GM19025 (cell line): ENCODE measurements at regions not wholly inside any gene's neighbourhood (a gene's known extent, or its start where the extent isn't known, plus 50 kb on each side); places are given as distances from the start of the nearest gene placed in this dataset.

Experiments used
- ATAC-seq: cut with Tn5 transposase; IDR thresholded peaks from one replicate; pipeline ENCODE4 v1.9.1; 2021; ENCODE audit warnings: mild to moderate bottlenecking, low read depth, moderate library complexity; ENCODE audit not compliant: unreplicated experiment

DNA sequence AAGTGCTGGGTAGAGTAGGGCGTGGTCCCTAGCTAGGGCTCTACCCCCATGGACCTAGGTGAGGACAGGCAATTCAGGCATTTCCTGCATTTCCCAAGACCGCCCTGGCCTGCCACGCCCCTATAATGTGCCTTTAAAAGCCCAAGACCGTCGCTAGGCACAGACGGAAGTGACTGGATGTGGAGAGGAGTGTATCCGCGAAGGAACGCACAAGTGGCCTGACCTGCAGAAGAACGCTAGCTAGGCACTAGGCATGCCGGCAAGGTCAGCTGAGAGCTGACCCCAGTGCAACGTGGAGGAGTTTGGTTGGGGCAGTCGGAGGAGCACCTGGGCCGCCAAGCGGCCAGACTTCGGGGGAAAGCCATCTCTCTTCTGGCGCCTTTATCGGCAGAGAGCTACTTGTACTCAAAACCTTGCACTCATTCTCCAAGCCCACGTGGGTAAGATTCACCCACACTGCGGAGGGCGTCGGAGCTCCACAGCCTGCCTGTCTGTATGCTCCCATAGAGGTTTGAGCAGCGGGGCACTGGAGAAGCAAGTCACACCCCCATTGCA, 370.0 kb downstream of the FGF9 start:
- no peak for ATAC-seq

DNA sequence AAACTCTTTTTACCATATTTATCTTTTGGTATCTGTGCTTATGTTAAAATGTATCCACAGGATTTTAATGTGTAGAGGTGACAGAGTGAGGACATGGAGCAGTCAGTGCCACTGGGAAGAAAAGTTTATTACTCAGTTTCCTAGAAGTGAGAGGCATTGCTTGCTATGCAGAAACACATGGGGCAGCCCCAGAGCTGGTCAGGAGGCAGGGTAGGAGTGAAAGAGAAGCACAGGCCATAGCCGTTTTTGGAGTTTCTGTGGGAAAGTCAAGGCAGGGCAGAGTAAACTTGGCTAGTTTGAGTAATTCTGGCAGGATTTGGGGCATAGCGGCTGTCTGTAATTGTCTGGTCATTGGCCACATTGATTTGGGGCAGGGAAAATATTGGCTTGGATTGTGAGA, 370.9 kb downstream of the FGF9 start:
- no peak for ATAC-seq

DNA sequence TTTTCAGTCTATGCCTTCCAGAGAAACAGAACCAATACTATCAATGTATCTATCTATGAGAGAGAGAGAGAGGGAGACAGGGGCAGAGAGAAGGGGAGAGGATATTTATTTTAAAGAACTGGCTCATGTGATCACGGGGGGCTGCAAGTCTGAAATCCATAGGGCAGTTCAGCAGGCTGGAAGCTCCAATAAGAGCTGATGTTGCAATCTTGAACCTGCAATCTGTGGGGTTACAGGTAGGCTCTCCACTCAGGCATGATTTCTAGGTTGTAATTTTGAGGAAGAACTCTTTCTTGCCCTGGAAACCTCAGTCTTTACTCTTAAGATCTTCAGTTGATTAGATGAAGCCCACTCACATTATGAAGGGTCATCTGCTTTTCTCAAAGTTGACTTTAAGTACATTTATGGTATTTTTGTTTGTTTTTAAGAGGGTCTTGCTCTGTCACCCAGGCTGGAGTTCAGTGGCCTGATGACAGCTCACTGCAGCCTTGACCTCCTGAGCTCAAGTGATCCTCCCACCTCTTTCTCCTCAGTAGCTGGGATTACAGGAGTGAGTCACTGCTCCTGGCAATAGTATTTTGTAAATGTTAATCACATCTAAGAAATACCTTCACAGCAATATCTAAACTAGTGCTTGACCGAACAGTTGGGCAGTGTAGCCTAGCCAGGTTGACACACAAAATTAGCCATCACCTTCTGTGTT, 376.4 kb downstream of the FGF9 start:
- no peak for ATAC-seq

DNA sequence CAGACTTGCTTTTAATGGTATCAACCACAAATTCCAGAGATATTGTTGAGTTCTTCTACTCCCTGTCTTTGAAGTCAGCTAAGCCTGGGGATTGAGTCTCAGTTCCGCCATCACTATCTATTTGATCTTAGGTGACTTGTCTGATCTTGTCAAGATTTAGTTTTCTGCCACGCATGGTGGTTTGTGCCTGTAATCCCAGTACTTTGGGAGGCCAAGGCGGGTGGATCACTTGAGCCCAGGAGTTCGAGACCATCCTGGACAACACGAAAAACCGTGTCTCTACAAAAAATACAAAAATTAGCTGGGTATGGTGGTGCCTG, 376.9 kb downstream of the FGF9 start:
- no peak for ATAC-seq

DNA sequence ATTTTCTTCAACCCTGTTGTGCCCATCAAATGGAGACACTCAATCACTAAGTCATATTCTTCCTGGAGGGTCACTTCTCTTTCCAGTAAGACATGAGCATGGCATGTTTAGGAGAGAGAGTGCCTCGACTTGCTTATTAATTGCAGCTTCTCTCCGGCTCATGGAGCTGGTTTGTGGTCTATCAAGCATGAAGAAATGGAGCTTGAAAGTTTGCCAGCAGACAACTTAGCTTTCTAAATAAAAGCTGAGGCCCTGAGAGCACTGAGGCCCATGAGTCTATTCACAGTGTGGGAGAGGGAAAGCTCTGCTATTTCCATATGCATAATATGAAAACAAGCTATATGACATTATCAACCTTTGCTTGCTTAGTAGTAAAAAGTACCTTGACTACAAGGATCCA, 378.5 kb downstream of the FGF9 start:
- no peak for ATAC-seq

DNA sequence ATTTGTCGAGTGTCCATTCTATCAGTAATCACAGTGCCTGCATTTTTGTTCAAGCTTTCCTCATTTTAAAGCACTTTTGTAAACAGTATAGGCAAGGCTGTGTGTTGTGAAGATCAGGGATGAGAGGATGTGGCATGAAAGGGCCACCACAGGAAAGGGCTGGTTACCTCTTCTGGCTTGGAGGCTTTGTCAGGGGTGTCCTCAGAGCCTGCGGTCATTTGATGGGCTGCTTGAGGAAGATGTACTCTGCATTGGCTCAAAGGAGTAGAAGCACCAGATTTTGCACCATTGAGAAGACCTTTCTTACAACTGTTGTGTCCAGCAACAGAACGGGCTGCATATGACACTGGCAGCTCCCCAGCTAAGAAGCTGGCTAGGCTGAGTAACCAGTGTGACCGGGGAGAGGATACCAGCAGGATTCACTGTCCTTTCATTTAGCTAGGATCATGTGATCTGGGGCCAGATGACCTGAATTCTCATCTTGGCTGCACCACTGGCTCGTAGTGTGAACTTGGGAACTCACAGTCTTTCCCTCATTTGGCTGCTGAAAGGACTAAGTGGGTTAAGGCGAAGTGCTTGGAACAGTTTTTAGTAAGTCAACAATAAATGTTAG, 380.2 kb downstream of the FGF9 start:
- ATAC-seq: no peak

DNA sequence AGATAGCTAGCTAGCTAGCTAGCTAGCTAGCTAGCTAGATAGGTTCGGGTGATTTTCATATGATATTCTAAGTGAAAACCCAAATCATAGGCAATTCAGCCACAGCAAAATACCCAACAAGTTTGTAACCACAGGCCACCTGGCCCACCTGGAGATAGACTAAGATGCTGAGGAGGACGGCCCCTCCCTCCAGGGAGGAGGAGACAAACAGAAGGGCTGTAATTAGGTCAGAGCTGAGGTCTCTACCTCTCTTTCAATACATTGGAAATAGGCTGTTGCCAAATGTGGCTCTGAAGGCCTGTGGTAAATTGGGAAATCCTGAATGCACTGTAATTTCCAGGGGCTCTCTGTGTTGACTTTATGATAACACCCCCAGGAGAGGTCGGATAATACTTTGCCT, 382.2 kb downstream of the FGF9 start:
- no peak for ATAC-seq

DNA sequence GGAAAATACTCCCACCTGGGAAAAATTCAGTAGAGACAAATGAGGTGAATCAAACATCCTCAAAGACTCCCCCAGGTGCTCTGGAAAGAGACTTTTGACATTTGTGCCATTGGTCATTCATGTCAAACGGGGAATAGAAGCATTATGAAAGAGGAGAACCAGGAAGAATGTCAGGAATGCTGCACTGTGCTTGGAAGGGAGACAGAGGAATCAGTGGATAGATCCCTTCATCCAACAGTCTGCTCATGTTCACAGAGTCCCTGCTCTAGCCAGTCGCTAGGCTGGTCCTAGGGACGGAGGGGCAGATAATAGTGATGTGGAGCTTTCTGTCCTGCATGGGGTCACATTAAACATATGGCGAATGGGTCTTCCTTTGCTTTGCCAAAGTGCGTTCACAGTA, 384.4 kb downstream of the FGF9 start:
- ATAC-seq: no peak

DNA sequence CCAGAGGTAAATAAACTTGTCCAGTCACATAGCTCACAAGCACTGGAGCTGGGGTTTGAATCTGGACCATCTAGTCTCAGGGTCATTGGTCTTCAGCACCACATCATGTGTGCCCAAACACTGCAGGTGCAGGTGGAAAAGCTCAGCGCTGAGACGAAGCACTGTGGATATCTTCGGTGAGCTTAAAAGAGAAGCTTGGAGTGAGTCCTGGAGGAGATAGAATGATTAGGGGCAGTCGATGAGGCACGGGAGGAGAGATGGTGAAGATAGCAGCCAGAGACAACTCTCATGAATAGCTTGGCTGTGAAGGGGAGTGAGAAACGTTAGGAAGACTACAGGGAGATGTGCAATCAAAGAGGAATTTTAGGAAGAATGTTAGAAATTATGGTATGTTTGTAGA, 389.3 kb downstream of the FGF9 start:
- ATAC-seq: no peak

DNA sequence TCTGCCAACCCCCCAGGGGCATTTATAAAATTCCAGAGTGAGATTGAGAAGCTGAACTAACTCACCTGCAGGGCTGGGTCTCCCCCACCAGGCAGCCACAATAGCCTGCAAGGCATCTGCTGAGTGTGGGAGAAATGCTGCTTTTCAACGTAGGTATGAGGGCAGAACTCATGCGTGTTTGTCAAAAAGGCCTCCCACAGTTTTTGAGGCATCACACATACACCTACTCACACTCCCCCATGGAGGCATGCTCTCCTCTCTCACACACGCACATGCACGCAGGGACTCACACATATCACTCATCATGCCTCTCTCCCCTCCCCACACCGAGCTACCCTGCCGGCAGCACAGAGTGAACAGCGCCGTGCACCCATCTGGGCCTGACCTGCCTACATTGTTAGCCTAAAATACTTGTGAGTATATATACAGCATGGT, 390.5 kb downstream of the FGF9 start:
- ATAC-seq: peak; percentile 60

DNA sequence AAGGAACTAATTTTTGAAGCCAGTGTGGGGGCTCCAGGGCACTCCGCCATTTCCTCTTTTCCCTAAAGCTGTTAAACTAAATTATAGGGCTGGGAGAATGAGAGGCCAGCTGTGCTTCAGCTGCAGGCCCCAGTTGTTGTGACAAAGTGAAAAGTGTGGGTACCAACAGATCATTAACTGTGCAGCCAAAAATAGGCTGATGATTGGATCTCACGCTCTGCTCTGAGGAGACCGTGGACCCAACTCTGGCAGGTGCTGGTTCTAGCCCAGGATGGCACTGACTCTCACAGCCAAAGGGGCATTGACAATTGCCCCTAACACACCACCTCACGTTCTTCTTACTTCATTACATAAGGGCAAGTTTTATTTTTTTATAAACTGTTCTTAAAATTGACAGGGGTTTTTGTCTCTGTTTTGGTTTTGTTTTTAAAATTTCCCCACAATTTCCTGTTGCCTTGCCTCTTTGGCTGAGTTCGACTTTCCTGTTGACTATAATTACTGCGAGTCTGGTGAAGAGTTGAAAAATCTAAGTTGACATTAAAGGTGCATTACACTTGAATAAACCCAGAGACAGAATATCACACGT, 391.0 kb downstream of the FGF9 start:
- ATAC-seq: peak; percentile 74

DNA sequence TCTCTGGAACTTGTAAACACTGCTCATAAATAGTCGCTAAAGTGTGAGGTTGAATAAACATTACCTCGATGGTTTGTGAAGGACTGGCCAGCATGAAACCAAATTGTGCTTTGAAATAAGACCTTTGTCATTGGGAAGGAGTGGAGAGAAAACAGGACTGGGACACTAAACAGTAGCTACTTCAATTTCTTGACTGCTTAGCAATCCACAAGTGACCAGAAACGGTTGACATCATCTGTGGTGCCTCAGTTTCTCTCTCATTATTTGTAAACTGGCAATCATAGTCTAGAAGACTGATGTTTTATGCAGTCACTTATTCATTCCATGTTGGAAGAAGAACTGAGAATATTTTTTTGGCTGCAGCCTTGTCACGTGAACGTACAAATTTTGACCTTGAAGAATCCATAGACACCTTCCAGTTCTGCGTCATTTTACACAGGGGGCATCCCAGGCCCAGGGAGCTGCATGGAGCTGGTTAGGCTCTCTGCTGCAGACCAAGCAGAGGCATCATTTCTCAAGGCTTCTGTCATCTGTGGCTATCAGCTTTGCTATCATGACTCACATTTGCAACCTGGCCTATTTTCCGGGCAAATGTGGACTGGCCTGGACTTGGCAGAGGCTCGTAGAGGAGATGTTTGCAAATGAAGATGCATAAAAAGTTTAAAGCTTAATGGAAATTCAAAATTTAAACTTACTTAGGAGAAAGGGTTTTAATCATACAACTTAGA, 391.8 kb downstream of the FGF9 start:
- no peak for ATAC-seq

DNA sequence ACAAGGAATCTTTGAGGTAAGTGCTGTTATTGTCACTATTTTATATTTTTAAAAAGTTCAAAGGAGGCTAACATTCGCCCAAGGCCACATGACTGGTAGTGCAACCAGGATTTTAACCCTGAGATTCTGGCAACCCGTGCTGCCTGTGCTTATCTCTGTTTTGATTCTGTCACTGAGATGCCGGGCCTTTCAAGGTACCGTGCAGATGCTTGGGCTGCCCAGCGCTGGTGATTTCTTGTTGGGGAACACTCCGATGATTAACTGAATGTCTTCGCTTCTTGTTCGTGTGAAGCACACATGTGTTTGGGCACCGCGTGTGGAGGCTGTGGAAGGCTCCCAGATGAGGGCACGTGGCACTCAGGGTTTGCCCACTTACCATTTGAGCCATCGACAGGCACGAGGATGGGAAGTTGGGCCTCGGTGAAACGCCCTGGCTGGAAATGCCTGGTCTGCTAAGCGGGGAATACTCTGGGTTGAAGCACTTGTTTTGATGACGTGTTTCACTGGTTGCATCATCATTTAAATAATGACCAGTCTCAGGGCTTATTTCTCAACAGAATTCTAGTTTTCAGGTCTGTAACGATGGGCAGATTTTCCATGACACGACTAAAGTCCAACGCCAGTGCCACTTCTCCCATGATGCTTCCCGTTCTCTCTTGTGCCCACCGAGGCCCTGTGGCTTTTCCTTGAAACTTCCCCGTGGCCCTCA, 392.7 kb downstream of the FGF9 start:
- no peak for ATAC-seq

DNA sequence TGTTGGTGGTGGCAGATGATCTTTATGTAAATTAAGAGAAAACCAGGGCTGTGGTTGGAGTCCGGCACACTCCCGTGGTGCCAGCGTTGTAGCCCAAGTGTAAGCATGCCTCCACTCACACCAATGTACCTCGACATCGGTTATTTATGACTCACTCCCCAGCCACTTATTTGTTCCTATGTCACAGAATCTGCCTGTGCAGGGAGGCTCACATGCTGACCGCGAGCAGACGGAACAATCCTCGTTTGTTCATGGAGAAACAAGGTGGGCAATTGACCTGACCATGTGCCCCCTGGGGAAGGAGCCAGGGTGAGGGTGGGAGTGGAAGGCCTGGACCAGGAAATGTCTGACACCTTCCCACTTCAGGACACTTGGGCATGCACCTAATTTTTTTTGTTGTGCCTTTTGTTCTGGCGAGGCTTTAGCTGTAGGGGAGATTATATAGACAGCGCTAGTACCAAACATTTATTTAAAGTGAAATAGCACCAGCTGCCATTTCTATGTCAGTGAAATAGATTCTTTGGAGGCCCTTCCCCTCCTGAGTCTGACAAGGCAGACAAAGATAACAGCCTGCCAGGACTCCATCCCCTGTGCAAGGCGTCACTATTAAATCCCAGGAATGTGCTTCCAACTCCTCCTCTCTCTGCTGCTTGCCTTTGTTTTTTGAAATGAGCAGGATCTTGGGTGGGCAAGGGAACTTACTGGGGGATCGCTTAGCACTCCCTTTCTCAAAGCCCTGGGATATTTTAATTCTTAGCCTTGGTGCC, 394.2 kb downstream of the FGF9 start:
- ATAC-seq: no peak

DNA sequence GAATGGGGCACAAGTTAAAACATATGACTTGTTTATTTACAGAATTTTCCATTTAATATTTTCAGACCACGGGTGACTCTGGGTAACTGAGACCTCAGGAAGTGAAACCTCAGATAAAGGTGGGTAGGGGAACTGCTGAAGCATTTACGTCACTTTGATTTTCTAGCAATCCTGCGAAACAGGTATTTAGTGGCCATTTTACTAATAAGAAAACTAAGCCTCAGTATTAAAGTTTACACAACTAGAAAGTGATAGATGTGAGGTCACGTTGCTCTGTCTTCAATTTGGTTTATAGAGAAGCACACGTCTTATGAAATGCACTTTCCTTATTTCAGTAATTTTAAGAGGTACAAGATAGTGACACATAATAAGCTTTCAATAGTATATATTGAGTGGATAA, 402.8 kb downstream of the FGF9 start:
- peak; percentile 50 for ATAC-seq

DNA sequence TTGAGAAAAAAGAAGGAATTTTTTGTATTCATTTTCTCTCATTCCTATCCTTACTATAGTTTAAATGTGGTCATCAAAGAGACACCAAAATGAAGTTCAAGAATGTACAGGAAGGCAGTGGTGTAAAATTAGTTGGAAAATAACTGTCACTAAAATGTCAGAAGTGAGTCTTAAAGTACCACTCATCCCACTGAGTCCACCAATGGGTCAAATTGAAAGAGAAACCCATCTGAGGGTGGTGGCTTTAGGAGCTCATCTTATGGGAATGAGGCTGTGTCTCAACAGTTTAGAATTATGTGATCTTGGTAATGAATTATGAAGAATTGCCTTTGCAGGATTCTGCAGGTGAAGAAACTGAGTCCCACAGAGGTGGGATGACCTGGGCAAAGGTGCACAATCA, 403.5 kb downstream of the FGF9 start:
- ATAC-seq: no peak

DNA sequence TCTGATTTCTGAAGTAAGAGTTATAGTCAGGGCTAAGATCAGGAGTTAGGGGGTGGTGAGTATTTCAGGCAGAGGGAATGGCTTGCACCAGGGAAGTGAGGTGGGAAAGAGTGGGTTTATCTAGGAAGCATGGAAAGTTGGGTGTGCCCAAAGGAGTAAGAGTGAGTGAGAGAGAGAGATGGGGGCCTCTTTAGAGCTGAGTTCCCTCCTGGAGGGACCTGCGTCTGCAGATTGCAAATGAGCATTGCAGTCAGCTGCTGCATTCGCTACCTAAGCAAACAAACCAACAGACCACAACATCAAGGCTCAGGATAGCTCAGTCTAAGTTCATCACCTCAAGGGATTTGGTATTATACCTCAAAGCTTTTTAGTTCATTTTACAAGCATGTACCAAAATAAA, 405.8 kb downstream of the FGF9 start:
- no peak for ATAC-seq

DNA sequence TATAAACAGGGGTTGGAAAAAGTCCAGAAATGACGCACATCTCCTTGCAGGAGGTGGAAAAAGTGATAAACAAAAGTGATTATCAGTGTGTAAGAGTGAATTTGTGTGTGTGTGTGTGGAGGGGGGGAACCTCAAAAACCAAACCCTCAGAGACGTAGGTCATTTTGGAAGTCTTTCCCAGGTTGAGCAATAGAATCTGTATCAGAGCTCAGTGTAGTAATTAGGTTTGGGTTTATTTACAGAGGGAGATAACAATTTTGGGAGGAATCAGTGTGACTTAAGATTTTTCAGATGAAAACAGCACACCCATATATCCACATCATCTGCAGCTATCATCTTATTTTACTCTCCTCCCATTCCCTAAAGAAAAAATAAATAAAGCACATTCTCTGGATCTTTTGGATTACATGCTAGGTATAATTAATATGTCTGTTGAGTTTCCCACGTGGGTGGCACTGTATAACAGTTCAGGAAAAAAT, 406.4 kb downstream of the FGF9 start:
- no peak for ATAC-seq

DNA sequence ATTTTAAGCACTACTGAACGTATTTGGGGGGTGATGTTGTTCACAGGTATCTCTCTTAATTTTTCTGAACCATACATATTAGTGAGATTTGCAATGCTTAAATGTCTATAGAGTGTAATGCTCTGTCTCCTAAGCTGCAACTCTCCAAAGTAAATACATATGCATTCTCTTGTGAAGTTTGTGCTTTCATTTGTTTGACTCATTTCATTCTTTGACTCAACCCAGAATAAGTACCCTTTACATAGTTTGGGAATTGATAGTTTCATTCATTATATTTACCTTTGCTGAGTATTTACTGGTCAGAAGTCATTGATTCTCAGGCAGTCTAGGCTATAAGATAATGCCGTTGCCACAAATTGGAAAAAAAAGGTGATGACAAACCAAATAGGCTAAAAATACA, 406.9 kb downstream of the FGF9 start:
- ATAC-seq: no peak

DNA sequence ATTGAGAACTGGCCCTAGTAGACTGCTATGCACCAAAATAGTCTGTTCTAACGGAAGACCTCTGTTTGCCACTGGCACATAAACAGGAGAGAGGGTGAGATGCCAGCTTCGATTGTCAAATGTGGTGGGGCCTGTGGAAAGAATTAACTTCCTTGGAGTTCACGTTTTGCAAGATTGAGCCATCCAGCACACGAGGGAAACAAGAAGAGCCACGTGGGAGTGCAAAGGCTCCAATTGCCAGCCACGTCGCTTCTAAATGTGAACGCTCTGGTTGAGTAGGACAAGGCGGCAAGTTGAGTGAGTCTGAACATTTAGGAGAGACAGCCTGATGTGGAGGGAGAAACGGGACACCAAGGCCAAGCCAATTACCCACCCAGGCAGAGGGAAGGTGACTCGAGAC, 409.1 kb downstream of the FGF9 start:
- ATAC-seq: no peak
